ENCODE measurements at regions not wholly inside any gene's neighbourhood (a gene's known extent, or its start where the extent isn't known, plus 50 kb on each side); places are given as distances from the start of the nearest gene placed in this dataset.

DNA sequence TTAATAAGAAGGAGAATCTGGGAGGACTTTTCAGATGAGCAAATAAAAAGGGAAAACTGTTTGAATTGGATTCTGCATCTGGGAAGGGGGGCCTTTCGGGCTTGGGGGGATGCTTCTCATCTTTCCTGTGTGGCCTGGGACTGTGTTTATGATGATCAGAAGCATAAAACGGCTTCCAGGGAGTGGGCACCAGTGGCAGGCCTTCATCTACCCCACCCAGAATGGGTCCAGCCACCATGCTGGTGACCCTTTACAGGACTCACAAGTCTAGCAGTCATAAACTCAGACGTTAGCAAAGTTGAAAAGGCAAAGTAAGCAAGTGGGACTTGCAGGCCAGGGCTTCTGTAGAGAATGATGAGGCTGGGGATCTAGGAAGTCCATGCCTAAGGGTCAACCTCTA lies 198.3 kb upstream of the ZMIZ1 start:
- Histone ChIP-seq H3K9ac (ENCODE audit: low read length) (no peak overlapping the region), H2AFZ (ENCODE audit: low read length) (no peak overlapping the region), H3K9me3 (ENCODE audit: low read length) (no peaks in the 10 kb centered on the region), H3K27ac (ENCODE audit: low read length) (no peak overlapping the region), H3K4me1 (ENCODE audit: insufficient read depth, low read length) (no peaks in the 10 kb centered on the region), H3K79me2 (ENCODE audit: low read length) (no peaks in the 10 kb centered on the region), H3K36me3 (ENCODE audit: low read depth, low read length) (no peaks in the 10 kb centered on the region), H3K4me2 (ENCODE audit: low read length) (no peak overlapping the region), H3K9me2 (replicated peaks; ENCODE audit: low read length) (no peaks in the 10 kb centered on the region; the same call in 1 of the 2 replicates), H3F3A (ENCODE audit: low read length, unreplicated experiment) (no peaks in the 10 kb centered on the region), H3K27me3 (ENCODE audit: low read length) (peaks cover 27% of the 10 kb centered on the region; the same call in 1 of the 2 replicates), H4K20me1 (ENCODE audit: low read length) (no peaks in the 10 kb centered on the region), H3K4me3 (ENCODE audit: low read length) (no peak overlapping the region)
- ATAC-seq (no peak), DNase-seq (no peak)
- no TSS peak for BruUV-seq (replicated peaks)
- ChIA-PET POLR2A (ENCODE audit: unreplicated experiment) (no interaction called here), CTCF (no interaction called here)
- intact Hi-C loops (cut with micrococcal nuclease), result no loop called here
- TF ChIP-seq EZH2phosphoT487 (IDR thresholded peaks at IDR 0.05; ENCODE audit: borderline replicate concordance, low read length) (no peak), EZH2 (IDR thresholded peaks at IDR 0.05; ENCODE audit: low read length, unreplicated experiment) (no peak)
- TF ChIP-seq, protein P1, sequence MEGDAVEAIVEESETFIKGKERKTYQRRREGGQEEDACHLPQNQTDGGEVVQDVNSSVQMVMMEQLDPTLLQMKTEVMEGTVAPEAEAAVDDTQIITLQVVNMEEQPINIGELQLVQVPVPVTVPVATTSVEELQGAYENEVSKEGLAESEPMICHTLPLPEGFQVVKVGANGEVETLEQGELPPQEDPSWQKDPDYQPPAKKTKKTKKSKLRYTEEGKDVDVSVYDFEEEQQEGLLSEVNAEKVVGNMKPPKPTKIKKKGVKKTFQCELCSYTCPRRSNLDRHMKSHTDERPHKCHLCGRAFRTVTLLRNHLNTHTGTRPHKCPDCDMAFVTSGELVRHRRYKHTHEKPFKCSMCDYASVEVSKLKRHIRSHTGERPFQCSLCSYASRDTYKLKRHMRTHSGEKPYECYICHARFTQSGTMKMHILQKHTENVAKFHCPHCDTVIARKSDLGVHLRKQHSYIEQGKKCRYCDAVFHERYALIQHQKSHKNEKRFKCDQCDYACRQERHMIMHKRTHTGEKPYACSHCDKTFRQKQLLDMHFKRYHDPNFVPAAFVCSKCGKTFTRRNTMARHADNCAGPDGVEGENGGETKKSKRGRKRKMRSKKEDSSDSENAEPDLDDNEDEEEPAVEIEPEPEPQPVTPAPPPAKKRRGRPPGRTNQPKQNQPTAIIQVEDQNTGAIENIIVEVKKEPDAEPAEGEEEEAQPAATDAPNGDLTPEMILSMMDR (conservative IDR thresholded peaks at IDR 0.05; ENCODE audit: low read depth, low read length), result no peak

DNA sequence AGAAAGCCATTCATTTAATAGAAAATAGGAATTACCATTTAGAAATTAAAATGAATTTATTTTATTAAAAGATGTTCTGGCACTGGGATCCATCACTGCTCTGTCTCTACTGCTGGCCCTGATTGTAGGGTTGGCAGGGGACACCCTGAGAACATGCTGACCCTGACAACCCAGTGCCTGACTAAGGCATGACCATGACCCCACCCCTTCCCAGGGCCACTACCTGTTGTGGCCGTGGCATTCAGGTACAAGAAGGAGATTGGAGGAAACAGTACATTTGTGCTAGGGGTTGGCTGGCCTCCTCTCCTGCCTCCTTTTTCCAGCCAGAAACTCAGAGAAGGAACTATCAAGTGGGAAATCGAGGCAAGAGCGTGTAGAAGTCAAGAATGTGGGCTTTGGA lies 197.0 kb upstream of the ZMIZ1 start:
- H3K36me3 ChIP-seq (ENCODE audit: low read depth, low read length), result no peaks in the 10 kb centered on the region
- no TSS peak for BruUV-seq (replicated peaks)
- H3K9ac ChIP-seq (ENCODE audit: low read length), result no peak overlapping the region
- DNase-seq (no peak), ATAC-seq (no peak)
- no peaks in the 10 kb centered on the region for H3K9me3 ChIP-seq (ENCODE audit: low read length)
- CTCF ChIA-PET, result no interaction called here
- H4K20me1 ChIP-seq (ENCODE audit: low read length), result no peaks in the 10 kb centered on the region
- H2AFZ ChIP-seq (ENCODE audit: low read length), result no peak overlapping the region
- intact Hi-C loops (cut with micrococcal nuclease), result no loop called here
- H3K79me2 ChIP-seq (ENCODE audit: low read length), result no peaks in the 10 kb centered on the region
- POLR2A ChIA-PET (ENCODE audit: unreplicated experiment), result no interaction called here
- no peaks in the 10 kb centered on the region for H3F3A ChIP-seq (ENCODE audit: low read length, unreplicated experiment)
- no peaks in the 10 kb centered on the region; the same call in 1 of the 2 replicates for H3K9me2 ChIP-seq (replicated peaks; ENCODE audit: low read length)
- no peaks in the 10 kb centered on the region for H3K4me1 ChIP-seq (ENCODE audit: insufficient read depth, low read length)
- H3K4me2 ChIP-seq (ENCODE audit: low read length), result no peak overlapping the region
- H3K27me3 ChIP-seq (ENCODE audit: low read length), result peaks cover 33% of the 10 kb centered on the region; the same call in 1 of the 2 replicates
- no peak for TF ChIP-seq EZH2 (IDR thresholded peaks at IDR 0.05; ENCODE audit: low read length, unreplicated experiment)
- no peak for TF ChIP-seq EZH2phosphoT487 (IDR thresholded peaks at IDR 0.05; ENCODE audit: borderline replicate concordance, low read length)
- TF ChIP-seq, protein P1 (conservative IDR thresholded peaks at IDR 0.05; ENCODE audit: low read depth, low read length), result no peak
- no peak overlapping the region for H3K27ac ChIP-seq (ENCODE audit: low read length)
- no peak overlapping the region for H3K4me3 ChIP-seq (ENCODE audit: low read length)

DNA sequence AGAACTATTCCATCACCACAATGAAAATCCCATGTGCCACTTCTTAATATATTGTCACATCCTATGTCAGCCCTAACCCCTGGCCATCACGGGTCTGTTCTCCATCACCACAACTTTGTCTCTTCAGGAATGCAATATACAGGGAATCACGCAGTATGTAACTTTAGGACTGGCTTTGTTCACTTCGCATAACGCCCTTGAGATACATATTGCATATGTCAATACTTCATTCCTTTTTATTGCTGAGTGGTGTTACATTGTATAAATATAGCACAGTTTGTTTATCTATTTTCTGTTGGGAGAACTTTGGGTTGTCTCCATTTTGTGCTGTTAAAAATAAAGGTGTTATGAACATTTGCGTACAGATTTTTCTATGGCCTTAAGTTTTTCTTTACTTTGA lies 195.4 kb upstream of the ZMIZ1 start:
- Histone ChIP-seq H3K9me2 (replicated peaks; ENCODE audit: low read length) (no peaks in the 10 kb centered on the region; the same call in 1 of the 2 replicates), H3K9ac (ENCODE audit: low read length) (no peak overlapping the region), H3K79me2 (ENCODE audit: low read length) (no peaks in the 10 kb centered on the region), H3K36me3 (ENCODE audit: low read depth, low read length) (no peaks in the 10 kb centered on the region), H3K9me3 (ENCODE audit: low read length) (no peaks in the 10 kb centered on the region), H2AFZ (ENCODE audit: low read length) (no peak overlapping the region), H3K4me2 (ENCODE audit: low read length) (no peak overlapping the region), H3K4me1 (ENCODE audit: insufficient read depth, low read length) (no peaks in the 10 kb centered on the region), H3F3A (ENCODE audit: low read length, unreplicated experiment) (no peaks in the 10 kb centered on the region), H3K27me3 (ENCODE audit: low read length) (peaks cover 33% of the 10 kb centered on the region; the same call in 1 of the 2 replicates), H3K4me3 (ENCODE audit: low read length) (no peak overlapping the region), H4K20me1 (ENCODE audit: low read length) (no peaks in the 10 kb centered on the region), H3K27ac (ENCODE audit: low read length) (no peak overlapping the region)
- no peak for ATAC-seq
- CTCF ChIA-PET, result no interaction called here
- intact Hi-C loops (cut with micrococcal nuclease), result no loop called here
- POLR2A ChIA-PET (ENCODE audit: unreplicated experiment), result no interaction called here
- BruUV-seq (replicated peaks), result no TSS peak
- no peak for DNase-seq
- no peak for TF ChIP-seq EZH2 (IDR thresholded peaks at IDR 0.05; ENCODE audit: low read length, unreplicated experiment)
- TF ChIP-seq, protein P1 (conservative IDR thresholded peaks at IDR 0.05; ENCODE audit: low read depth, low read length), result no peak
- TF ChIP-seq EZH2phosphoT487 (IDR thresholded peaks at IDR 0.05; ENCODE audit: borderline replicate concordance, low read length), result no peak

Measured in PC-3 (cell line).